ENCODE measurements at regions not wholly inside any gene's neighbourhood (a gene's known extent, or its start where the extent isn't known, plus 50 kb on each side); places are given as distances from the start of the nearest gene placed in this dataset.

DNA sequence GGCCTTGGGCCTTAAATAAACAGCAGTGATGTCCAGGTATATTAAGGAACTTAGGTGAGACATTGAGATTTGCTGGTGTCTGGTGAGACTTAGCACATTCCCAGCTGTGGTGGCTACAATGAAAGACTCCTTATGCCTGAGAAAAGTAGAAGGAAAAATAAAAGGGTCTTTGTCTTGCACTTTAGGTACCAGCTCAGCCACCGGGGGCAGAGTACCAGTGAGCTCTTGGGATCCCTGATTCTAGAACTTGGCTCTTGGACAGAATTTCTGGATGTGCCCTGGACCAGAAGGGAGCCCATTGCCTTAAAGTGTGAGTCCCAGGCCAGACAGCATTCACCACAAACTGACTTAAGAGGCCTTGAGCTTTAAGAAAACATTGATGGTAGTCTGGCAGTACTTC, 1038.7 kb downstream of the SORCS3 start:
- DNase-seq (ENCODE audit: low read depth), result no peak
- TF ChIP-seq, protein P1, sequence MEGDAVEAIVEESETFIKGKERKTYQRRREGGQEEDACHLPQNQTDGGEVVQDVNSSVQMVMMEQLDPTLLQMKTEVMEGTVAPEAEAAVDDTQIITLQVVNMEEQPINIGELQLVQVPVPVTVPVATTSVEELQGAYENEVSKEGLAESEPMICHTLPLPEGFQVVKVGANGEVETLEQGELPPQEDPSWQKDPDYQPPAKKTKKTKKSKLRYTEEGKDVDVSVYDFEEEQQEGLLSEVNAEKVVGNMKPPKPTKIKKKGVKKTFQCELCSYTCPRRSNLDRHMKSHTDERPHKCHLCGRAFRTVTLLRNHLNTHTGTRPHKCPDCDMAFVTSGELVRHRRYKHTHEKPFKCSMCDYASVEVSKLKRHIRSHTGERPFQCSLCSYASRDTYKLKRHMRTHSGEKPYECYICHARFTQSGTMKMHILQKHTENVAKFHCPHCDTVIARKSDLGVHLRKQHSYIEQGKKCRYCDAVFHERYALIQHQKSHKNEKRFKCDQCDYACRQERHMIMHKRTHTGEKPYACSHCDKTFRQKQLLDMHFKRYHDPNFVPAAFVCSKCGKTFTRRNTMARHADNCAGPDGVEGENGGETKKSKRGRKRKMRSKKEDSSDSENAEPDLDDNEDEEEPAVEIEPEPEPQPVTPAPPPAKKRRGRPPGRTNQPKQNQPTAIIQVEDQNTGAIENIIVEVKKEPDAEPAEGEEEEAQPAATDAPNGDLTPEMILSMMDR (IDR thresholded peaks at IDR 0.05; ENCODE audit: low read depth, low read length, missing control alignments), result no peak
- H3K4me3 ChIP-seq (ENCODE audit: low read depth, low read length), result no peak overlapping the region

DNA sequence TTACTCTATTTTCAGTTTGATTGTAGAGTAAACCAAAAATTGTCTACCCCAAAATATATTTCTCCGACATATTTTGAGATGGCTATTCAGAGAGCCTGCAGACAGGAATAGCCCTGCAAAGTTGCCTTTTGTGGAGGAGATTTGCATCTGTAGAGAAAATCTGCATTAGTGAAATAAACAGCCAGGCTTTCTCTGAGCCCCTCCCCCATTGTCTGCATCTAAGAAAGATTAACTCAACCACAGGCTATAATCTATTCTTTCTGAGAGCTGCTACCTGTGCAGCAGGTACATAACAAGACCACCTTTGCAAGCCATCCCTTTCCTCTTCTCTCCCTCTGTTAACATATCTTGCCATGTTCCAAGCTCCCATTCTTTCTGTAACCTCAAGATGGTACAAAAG, 1034.2 kb downstream of the SORCS3 start:
- no peak for DNase-seq (ENCODE audit: low read depth)
- TF ChIP-seq, protein P1 (IDR thresholded peaks at IDR 0.05; ENCODE audit: low read depth, low read length, missing control alignments), result no peak

DNA sequence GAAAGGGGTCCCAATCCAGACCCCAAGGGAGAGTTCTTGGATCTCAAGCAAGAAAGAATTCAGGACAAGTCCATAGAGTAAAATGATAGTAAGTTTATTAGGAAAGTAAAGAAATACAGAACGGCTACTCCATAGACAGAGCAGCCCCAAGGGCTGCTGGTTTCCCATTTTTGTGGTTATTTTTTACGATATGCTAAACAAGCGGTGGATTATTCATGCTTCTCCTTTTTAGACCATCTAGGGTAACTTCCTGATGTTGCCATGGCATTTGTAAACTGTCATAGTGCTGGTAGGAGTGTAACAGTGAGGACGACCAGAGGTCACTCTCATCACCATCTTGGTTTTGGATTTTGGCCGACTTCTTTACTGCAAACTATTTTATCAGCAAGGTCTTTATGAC, 1033.4 kb downstream of the SORCS3 start:
- no peak overlapping the region for H3K4me3 ChIP-seq (ENCODE audit: low read depth, low read length)
- DNase-seq (ENCODE audit: low read depth), result no peak

More for the DNA sequence above, 1034.2 kb downstream of the SORCS3 start:
- H3K4me3 ChIP-seq (ENCODE audit: low read depth, low read length), result no peak overlapping the region

DNA sequence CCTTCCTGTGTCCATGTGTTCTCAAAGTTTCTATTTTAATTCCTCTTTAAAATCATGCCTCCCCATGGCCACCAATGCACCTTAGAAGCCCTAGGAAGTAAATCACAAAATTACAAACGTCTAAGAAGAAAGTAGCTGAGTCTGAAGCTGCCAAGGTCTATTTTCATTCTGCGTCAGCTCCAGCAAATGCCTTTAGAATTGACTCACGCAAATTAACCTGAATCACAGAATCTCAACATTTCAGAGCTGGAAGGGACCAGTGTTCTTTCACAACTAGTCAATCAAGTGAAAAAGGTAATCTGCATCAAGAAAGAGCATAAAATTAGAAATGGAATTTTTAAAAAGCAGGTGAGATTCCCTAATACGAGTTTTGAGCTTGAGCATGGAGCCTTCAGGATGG, 1017.6 kb downstream of the SORCS3 start:
- TF ChIP-seq, protein P1 (IDR thresholded peaks at IDR 0.05; ENCODE audit: low read depth, low read length, missing control alignments), result no peak
- H3K4me3 ChIP-seq (ENCODE audit: low read depth, low read length), result no peak overlapping the region
- DNase-seq (ENCODE audit: low read depth), result no peak

More for the DNA sequence above, 1033.4 kb downstream of the SORCS3 start:
- TF ChIP-seq, protein P1 (IDR thresholded peaks at IDR 0.05; ENCODE audit: low read depth, low read length, missing control alignments), result no peak

DNA sequence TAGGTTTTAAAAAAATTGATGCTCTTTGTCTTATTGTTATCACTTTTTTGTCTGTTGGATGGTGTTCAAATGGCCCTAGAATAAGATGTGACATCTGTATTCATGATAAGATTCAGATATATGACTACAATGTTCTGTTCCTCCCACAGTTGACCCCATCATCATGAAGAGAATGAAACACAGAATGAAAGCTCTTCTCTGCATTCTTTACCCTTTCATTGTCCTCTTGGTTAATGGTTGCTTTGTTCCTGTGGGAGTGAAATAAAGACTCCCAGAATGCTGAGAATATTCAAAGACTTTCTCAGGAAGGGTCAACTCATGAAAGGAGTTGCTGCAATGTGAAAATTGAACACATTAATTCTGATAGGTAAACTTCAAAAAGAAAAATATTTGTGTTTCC, 1015.8 kb downstream of the SORCS3 start:
- DNase-seq (ENCODE audit: low read depth), result no peak
- TF ChIP-seq, protein P1 (IDR thresholded peaks at IDR 0.05; ENCODE audit: low read depth, low read length, missing control alignments), result no peak
- no peak overlapping the region for H3K4me3 ChIP-seq (ENCODE audit: low read depth, low read length)

DNA sequence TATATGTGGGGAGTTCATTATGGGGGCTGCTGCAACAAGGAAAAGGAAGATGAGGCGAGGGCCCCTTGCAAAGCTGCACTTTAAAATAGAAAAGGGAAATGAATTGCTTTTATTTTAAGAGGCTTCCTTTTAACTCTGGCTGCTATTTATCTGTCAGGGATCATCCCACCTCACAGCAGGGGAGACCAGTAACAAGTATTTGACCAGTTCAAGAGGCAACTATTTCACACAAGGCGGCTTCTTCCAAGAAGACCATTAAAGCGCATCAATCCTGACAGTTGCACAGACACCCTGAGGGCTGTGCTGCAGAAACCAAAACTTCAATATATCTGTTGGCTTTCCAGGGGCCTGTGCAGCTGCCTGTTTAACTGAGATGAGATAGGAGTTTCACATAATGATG, 1009.2 kb downstream of the SORCS3 start:
- DNase-seq (ENCODE audit: low read depth), result no peak
- TF ChIP-seq, protein P1 (IDR thresholded peaks at IDR 0.05; ENCODE audit: low read depth, low read length, missing control alignments), result no peak
- H3K4me3 ChIP-seq (ENCODE audit: low read depth, low read length), result no peak overlapping the region

DNA sequence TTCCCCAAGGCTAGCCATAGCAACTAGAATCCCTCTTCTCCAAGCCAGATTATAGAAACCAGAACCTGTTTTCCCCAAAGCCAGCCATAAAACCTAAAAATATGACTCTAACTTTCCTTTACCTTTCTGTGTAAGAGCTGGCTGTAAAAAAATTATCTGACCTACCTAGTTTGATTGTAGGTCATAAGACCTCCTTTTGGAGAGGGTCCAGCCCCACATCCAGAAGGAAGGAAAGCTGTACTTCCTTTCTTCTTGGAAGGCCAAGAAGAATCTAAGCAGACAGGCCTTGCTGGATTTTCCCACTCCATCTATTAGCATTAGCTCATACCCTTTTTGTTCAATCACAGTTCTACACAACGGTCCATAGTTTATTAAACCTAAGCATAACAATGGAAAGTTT, 1006.3 kb downstream of the SORCS3 start:
- TF ChIP-seq, protein P1 (IDR thresholded peaks at IDR 0.05; ENCODE audit: low read depth, low read length, missing control alignments), result no peak
- H3K4me3 ChIP-seq (ENCODE audit: low read depth, low read length), result no peak overlapping the region
- DNase-seq (ENCODE audit: low read depth), result no peak

All from GM12864 (cell line).